ENCODE measurements at regions not wholly inside any gene's neighbourhood (a gene's known extent, or its start where the extent isn't known, plus 50 kb on each side); places are given as distances from the start of the nearest gene placed in this dataset.

GRCh38 chr14:53236708-53237107 is 83.6 kb upstream of the DDHD1 start:
- no peaks in the 10 kb centered on the region for H3K4me1 ChIP-seq (ENCODE audit: low read depth)
- ATAC-seq, result no peak
- DNase-seq, result no peak
- TF ChIP-seq CTCF (IDR thresholded peaks at IDR 0.05), result no peak
- H3K36me3 ChIP-seq (ENCODE audit: low read depth), result no peaks in the 10 kb centered on the region
- no peak overlapping the region for H3K4me3 ChIP-seq
- H3K9me3 ChIP-seq, result no peaks in the 10 kb centered on the region
- intact Hi-C loops (cut with DNase I, micrococcal nuclease), result no loop called here

GRCh38 chr14:53231171-53231570 is 78.0 kb upstream of the DDHD1 start:
- H3K9me3 ChIP-seq, result no peaks in the 10 kb centered on the region
- no peak for TF ChIP-seq CTCF (IDR thresholded peaks at IDR 0.05)
- DNase-seq (no peak), ATAC-seq (no peak)
- intact Hi-C loops (cut with DNase I, micrococcal nuclease), result no loop called here
- no peaks in the 10 kb centered on the region for H3K4me1 ChIP-seq (ENCODE audit: low read depth)
- no peaks in the 10 kb centered on the region for H3K36me3 ChIP-seq (ENCODE audit: low read depth)
- H3K4me3 ChIP-seq, result no peak overlapping the region

GRCh38 chr14:53228966-53229365 is 75.8 kb upstream of the DDHD1 start:
- no peak for ATAC-seq

GRCh38 chr14:53227154-53227718 is 74.1 kb upstream of the DDHD1 start:
- DNase-seq, result no peak
- TF ChIP-seq CTCF (IDR thresholded peaks at IDR 0.05), result no peak
- intact Hi-C loops (cut with DNase I, micrococcal nuclease), result no loop called here
- ATAC-seq, result no peak
- Histone ChIP-seq H3K36me3 (ENCODE audit: low read depth) (no peaks in the 10 kb centered on the region), H3K4me3 (no peak overlapping the region), H3K9me3 (peaks cover 7% of the 10 kb centered on the region), H3K4me1 (ENCODE audit: low read depth) (no peaks in the 10 kb centered on the region)

More at GRCh38 chr14:53228966-53229365, 75.8 kb upstream of the DDHD1 start:
- Histone ChIP-seq H3K9me3 (peaks cover 7% of the 10 kb centered on the region), H3K4me3 (no peak overlapping the region), H3K4me1 (ENCODE audit: low read depth) (no peaks in the 10 kb centered on the region), H3K36me3 (ENCODE audit: low read depth) (no peaks in the 10 kb centered on the region)
- no peak for TF ChIP-seq CTCF (IDR thresholded peaks at IDR 0.05)
- DNase-seq, result no peak
- intact Hi-C loops (cut with DNase I, micrococcal nuclease), result no loop called here

GRCh38 chr14:53226553-53226952 is 73.4 kb upstream of the DDHD1 start:
- no peak for DNase-seq
- no peak overlapping the region for H3K4me3 ChIP-seq
- intact Hi-C loops (cut with DNase I, micrococcal nuclease), result no loop called here
- TF ChIP-seq CTCF (IDR thresholded peaks at IDR 0.05), result no peak
- peaks cover 7% of the 10 kb centered on the region for H3K9me3 ChIP-seq
- H3K36me3 ChIP-seq (ENCODE audit: low read depth), result no peaks in the 10 kb centered on the region
- ATAC-seq, result no peak
- H3K4me1 ChIP-seq (ENCODE audit: low read depth), result no peaks in the 10 kb centered on the region

GRCh38 chr14:53220914-53221313 is 67.8 kb upstream of the DDHD1 start:
- Histone ChIP-seq H3K4me3 (no peak overlapping the region), H3K4me1 (ENCODE audit: low read depth) (peaks cover 7% of the 10 kb centered on the region), H3K9me3 (peaks cover 7% of the 10 kb centered on the region), H3K36me3 (ENCODE audit: low read depth) (no peaks in the 10 kb centered on the region)
- TF ChIP-seq CTCF (IDR thresholded peaks at IDR 0.05), result no peak
- no peak for DNase-seq
- intact Hi-C loops (cut with DNase I, micrococcal nuclease), result no loop called here
- no peak for ATAC-seq

Data from mucosa of descending colon (tissue), 3 donors.